PC-9 (cell line): ENCODE measurements at regions not wholly inside any gene's neighbourhood (a gene's known extent, or its start where the extent isn't known, plus 50 kb on each side); places are given as distances from the start of the nearest gene placed in this dataset.

Experiments used
- BruUV-seq: library from RNA; stranded (reverse); fragments of 400-500 nt; replicated peaks from 2 replicates; lab custom pipeline; 2021; lab: Mats Ljungman, UMichigan
- CTCF ChIA-PET: fragments of 300-600 bp; sonication (Branson Sonifier 250); formaldehyde crosslinking; loops from one replicate; lab custom pipeline; 2022; ENCODE audit warnings: antibody characterized with exemption; lab: Charles Lee
- POLR2A ChIA-PET: fragments of 300-600 bp; sonication (Branson Sonifier 250); formaldehyde crosslinking; loops from one replicate; lab custom pipeline; 2022; ENCODE audit warnings: antibody characterized with exemption; ENCODE audit not compliant: unreplicated experiment; lab: Charles Lee
- DNase-seq, 2 experiments: peaks; one replicate each; pipeline versions ENCODE4 v3.0.0 to v3.0.0-alpha.2; 2015 to 2022; ENCODE audit warnings: mixed read lengths in 1 of 2
- H2AFZ ChIP-seq: fragments of 200-600 bp; sonication (generic); 2 replicates; pipeline ENCODE4 v1.8.1; 2017; ENCODE audit warnings: antibody characterized with exemption
- H3F3A ChIP-seq: fragments of 200-600 bp; sonication (generic); 2 replicates; pipeline ENCODE4 v1.8.1; 2017; ENCODE audit warnings: antibody characterized with exemption, mild to moderate bottlenecking, low read depth; ENCODE audit not compliant: insufficient read depth
- H3K27ac ChIP-seq: fragments of 200-600 bp; sonication (generic); 2 replicates; pipeline ENCODE4 v1.6.1; 2016; ENCODE audit warnings: mixed run types
- H3K27me3 ChIP-seq: fragments of 200-600 bp; sonication (generic); 2 replicates; pipeline ENCODE4 v1.6.1; 2016; ENCODE audit warnings: low read depth, mixed run types; ENCODE audit not compliant: insufficient read depth
- H3K36me3 ChIP-seq: fragments of 200-600 bp; sonication (generic); 2 replicates; pipeline ENCODE4 v1.6.1; 2016; ENCODE audit warnings: low read depth, mixed run types
- H3K4me1 ChIP-seq: fragments of 200-600 bp; sonication (generic); replicated peaks from 2 replicates; pipeline ENCODE4 v1.6.1; 2016; ENCODE audit warnings: mixed run types; ENCODE audit not compliant: insufficient read depth
- H3K4me2 ChIP-seq: fragments of 200-600 bp; sonication (generic); 2 replicates; pipeline ENCODE4 v1.6.1; 2017; ENCODE audit warnings: mixed run types
- H3K4me3 ChIP-seq: fragments of 200-600 bp; sonication (generic); 2 replicates; pipeline ENCODE4 v1.6.1; 2016; ENCODE audit warnings: mixed run types
- H3K79me2 ChIP-seq: fragments of 200-600 bp; sonication (generic); 2 replicates; pipeline ENCODE4 v1.6.1; 2017; ENCODE audit warnings: low read depth, mixed run types
- H3K9me2 ChIP-seq: fragments of 200-600 bp; sonication (generic); 2 replicates; pipeline ENCODE4 v1.8.1; 2017; ENCODE audit warnings: mild to moderate bottlenecking; ENCODE audit not compliant: insufficient read depth
- H3K9me3 ChIP-seq: fragments of 200-600 bp; sonication (generic); 2 replicates; pipeline ENCODE4 v1.8.1; 2016; ENCODE audit warnings: low read depth; ENCODE audit not compliant: insufficient read depth
- H4K20me1 ChIP-seq: fragments of 200-600 bp; sonication (generic); 2 replicates; pipeline ENCODE4 v1.8.1; 2017; ENCODE audit not compliant: insufficient read depth
- EZH2 ChIP-seq: fragments of 200-600 bp; sonication (generic); IDR thresholded peaks from 2 replicates; pipeline ENCODE4 v1.8.0; 2017; ENCODE audit warnings: antibody characterized with exemption, low read depth
- intact Hi-C: fragments of 100-400 bp; cut with micrococcal nuclease; formaldehyde crosslinking; loops from one replicate; pipeline ENCODE4 v1.10.0; 2022; ENCODE audit not compliant: unreplicated experiment
- TF ChIP-seq, protein P1 (sequence below): fragments of 200-600 bp; sonication (generic); conservative IDR thresholded peaks from 2 replicates; pipeline ENCODE4 v1.6.1; 2017; ENCODE audit warnings: mixed run types, antibody characterized with exemption, mild to moderate bottlenecking, moderate library complexity

DNA sequence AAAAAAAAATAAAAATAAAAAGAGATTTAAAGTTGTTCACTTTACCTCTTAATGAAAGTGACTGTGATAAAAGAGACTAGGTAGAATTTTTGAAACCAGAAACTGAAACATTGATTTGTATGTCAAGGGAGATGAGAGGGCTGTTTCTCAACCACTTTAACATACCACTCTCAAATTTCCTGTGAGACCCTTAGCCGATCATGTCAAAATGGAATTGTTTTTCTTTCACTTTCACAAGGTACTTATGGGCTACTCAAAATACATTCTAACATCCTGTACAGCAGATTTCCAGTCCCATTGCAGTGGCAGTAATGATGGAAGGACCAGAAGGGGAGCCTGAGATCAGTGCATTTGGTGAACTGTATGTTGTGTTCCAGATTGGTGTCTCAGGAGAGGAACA is 261.2 kb downstream of the PPP1R3A start:
- Histone ChIP-seq H3K4me2 (no peak overlapping the region), H3K9me2 (no peaks in the 10 kb centered on the region), H3K27ac (no peak overlapping the region), H3K79me2 (no peaks in the 10 kb centered on the region), H2AFZ (no peak overlapping the region), H4K20me1 (no peaks in the 10 kb centered on the region), H3K27me3 (no peaks in the 10 kb centered on the region), H3K4me3 (no peak overlapping the region), H3K36me3 (no peaks in the 10 kb centered on the region), H3K4me1 (no peaks in the 10 kb centered on the region), H3F3A (no peaks in the 10 kb centered on the region), H3K9me3 (no peaks in the 10 kb centered on the region)
- POLR2A ChIA-PET = no interaction called here
- no TSS peak for BruUV-seq
- DNase-seq = no peak
- intact Hi-C loops = no loop called here
- CTCF ChIA-PET = no interaction called here
- TF ChIP-seq, protein P1, sequence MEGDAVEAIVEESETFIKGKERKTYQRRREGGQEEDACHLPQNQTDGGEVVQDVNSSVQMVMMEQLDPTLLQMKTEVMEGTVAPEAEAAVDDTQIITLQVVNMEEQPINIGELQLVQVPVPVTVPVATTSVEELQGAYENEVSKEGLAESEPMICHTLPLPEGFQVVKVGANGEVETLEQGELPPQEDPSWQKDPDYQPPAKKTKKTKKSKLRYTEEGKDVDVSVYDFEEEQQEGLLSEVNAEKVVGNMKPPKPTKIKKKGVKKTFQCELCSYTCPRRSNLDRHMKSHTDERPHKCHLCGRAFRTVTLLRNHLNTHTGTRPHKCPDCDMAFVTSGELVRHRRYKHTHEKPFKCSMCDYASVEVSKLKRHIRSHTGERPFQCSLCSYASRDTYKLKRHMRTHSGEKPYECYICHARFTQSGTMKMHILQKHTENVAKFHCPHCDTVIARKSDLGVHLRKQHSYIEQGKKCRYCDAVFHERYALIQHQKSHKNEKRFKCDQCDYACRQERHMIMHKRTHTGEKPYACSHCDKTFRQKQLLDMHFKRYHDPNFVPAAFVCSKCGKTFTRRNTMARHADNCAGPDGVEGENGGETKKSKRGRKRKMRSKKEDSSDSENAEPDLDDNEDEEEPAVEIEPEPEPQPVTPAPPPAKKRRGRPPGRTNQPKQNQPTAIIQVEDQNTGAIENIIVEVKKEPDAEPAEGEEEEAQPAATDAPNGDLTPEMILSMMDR = no peak
- TF ChIP-seq EZH2 = no peak

DNA sequence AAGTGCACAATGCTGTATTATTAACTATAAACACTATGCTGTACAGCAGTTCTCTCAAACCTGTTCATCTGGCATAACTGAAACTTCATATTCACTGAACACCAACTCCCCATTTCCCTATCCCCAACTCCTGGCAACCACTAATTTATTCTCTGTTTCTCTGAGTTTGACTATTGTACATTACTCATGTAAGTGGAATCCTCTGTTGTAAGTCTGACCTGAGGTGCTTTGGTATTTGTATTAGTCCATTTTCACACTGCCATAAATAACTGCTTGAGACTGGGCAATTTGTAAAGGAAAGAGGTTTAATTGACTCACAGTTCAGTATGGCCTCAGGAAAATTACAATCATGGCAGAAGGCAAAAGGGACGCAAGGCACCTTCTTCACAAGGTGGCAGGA is 266.3 kb downstream of the PPP1R3A start:
- H2AFZ ChIP-seq = no peak overlapping the region
- TF ChIP-seq EZH2 = no peak
- TF ChIP-seq, protein P1 = no peak
- no peak overlapping the region for H3K4me2 ChIP-seq
- ChIA-PET CTCF (no interaction called here), POLR2A (no interaction called here)
- no peaks in the 10 kb centered on the region for H3K27me3 ChIP-seq
- no TSS peak for BruUV-seq
- H3K79me2 ChIP-seq = no peaks in the 10 kb centered on the region
- DNase-seq = no peak
- H3K9me2 ChIP-seq = no peaks in the 10 kb centered on the region
- H3K9me3 ChIP-seq = no peaks in the 10 kb centered on the region
- no peaks in the 10 kb centered on the region for H3K36me3 ChIP-seq
- no peaks in the 10 kb centered on the region for H3F3A ChIP-seq
- H3K4me3 ChIP-seq = no peak overlapping the region
- no peak overlapping the region for H3K27ac ChIP-seq
- intact Hi-C loops = no loop called here
- H4K20me1 ChIP-seq = no peaks in the 10 kb centered on the region
- no peaks in the 10 kb centered on the region for H3K4me1 ChIP-seq

DNA sequence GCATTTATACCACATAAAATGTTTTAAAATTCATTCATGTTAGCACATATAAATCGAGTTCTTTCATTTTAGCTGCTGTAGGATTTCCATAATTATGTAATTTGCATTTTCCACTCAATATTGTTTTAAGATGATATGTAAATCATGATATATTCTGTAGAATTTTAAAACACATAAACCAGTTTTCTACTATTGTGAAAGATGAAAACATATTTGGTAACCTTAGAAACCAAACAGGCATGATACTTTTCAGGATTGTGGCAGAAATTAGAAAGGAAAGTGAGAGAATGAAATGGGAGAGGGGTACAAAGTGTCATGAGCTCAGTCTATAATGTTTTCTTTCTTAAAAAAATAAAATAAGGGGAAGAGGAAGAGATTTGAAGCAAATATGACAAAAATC is 269.3 kb downstream of the PPP1R3A start:
- Histone ChIP-seq H3K9me3 (no peaks in the 10 kb centered on the region), H3K36me3 (no peaks in the 10 kb centered on the region)
- no TSS peak for BruUV-seq

More for the DNA sequence above, 269.3 kb downstream of the PPP1R3A start:
- Histone ChIP-seq H3K4me1 (no peaks in the 10 kb centered on the region), H3K27me3 (no peaks in the 10 kb centered on the region), H3K4me3 (no peak overlapping the region), H4K20me1 (no peaks in the 10 kb centered on the region), H3K27ac (no peak overlapping the region), H3K9me2 (no peaks in the 10 kb centered on the region), H3K4me2 (no peak overlapping the region), H3K79me2 (no peaks in the 10 kb centered on the region), H3F3A (no peaks in the 10 kb centered on the region), H2AFZ (no peak overlapping the region)
- intact Hi-C loops = no loop called here
- ChIA-PET CTCF (no interaction called here), POLR2A (no interaction called here)
- no peak for TF ChIP-seq EZH2
- TF ChIP-seq, protein P1 = no peak
- DNase-seq = no peak
